GM12874 (cell line): ENCODE measurements at regions not wholly inside any gene's neighbourhood (a gene's known extent, or its start where the extent isn't known, plus 50 kb on each side); places are given as distances from the start of the nearest gene placed in this dataset.

Source experiments
- CTCF ChIP-seq: IDR thresholded peaks from 2 replicates; pipeline ENCODE4 v1.5.1; 2011; ENCODE audit warnings: low read depth, mild to moderate bottlenecking, control low read depth, low read length, moderate library complexity; ENCODE audit not compliant: insufficient read depth

- no peak for TF ChIP-seq CTCF
Measured at GRCh38 chr2:235343869-235344268, 150.0 kb upstream of the AGAP1 start.

- no peak for TF ChIP-seq CTCF
Measured at GRCh38 chr2:235345745-235346144, 148.1 kb upstream of the AGAP1 start.

GRCh38 chr2:235347691-235348090 lies 146.2 kb upstream of the AGAP1 start:
- TF ChIP-seq CTCF = no peak

GRCh38 chr2:235348329-235348728 lies 145.5 kb upstream of the AGAP1 start:
- TF ChIP-seq CTCF = no peak

GRCh38 chr2:235350234-235350633 lies 143.6 kb upstream of the AGAP1 start:
- no peak for TF ChIP-seq CTCF

- TF ChIP-seq CTCF = no peak
Measured at GRCh38 chr2:235352541-235352940, 141.3 kb upstream of the AGAP1 start.

- TF ChIP-seq CTCF = no peak
Measured at GRCh38 chr2:235357881-235358280, 136.0 kb upstream of the AGAP1 start.

- TF ChIP-seq CTCF = no peak
Measured at GRCh38 chr2:235358981-235359471, 134.8 kb upstream of the AGAP1 start.
